B cell (primary cell): ENCODE measurements at regions not wholly inside any gene's neighbourhood (a gene's known extent, or its start where the extent isn't known, plus 50 kb on each side); places are given as distances from the start of the nearest gene placed in this dataset.

Source experiments
- ATAC-seq: fragments of 200-7000 bp; cut with Tn5 transposase; one replicate; pipeline ENCODE4 v1.10.0; 2021; ENCODE audit warnings: low read depth, mild to moderate bottlenecking, moderate number of reproducible peaks, moderate library complexity
- CTCF ChIA-PET: fragments of 350-600 bp; sonication (Branson Sonifier 250); formaldehyde crosslinking; loops from one replicate; lab custom pipeline; 2021; ENCODE audit warnings: antibody characterized with exemption, inconsistent platforms; lab: Charles Lee
- POLR2A ChIA-PET: fragments of 350-600 bp; sonication (Branson Sonifier 250); formaldehyde crosslinking; loops from one replicate; lab custom pipeline; 2021; ENCODE audit warnings: antibody characterized with exemption; lab: Charles Lee
- DNase-seq: peaks from one replicate; pipeline ENCODE4 v3.0.0; 2013
- H2AFZ ChIP-seq: 2 replicates; pipeline ENCODE4 v1.6.1; 2012; ENCODE audit warnings: mild to moderate bottlenecking, low read depth, low read length; ENCODE audit not compliant: insufficient read depth, poor library complexity, severe bottlenecking
- H3K27ac ChIP-seq, 2 donors: 1 replicate in 1 of 2; 2 replicates in 1 of 2; pipeline ENCODE4 v1.5.1; 2012 to 2013; ENCODE audit warnings: low read length in 2 of 2, mild to moderate bottlenecking in 2 of 2, moderate library complexity in 1 of 2
- H3K27me3 ChIP-seq, 4 experiments: fragments of 200-600 bp in 1 of 4; sonication (generic) in 1 of 4; replicated peaks in 1 of 4; 1 replicate in 2 of 4; 2 replicates in 2 of 4; pipeline versions ENCODE4 v1.6.1 to v1.7.0; 2013 to 2016; ENCODE audit warnings: low read length in 3 of 4, mild to moderate bottlenecking in 2 of 4, mixed read lengths in 1 of 4, moderate library complexity in 1 of 4; ENCODE audit not compliant: insufficient read depth in 4 of 4, control insufficient read depth in 3 of 4; ENCODE audit errors: control extremely low read depth in 1 of 4
- H3K36me3 ChIP-seq, 2 experiments: replicated peaks in 1 of 2; 1 replicate in 1 of 2; 2 replicates in 1 of 2; pipeline versions ENCODE4 v1.6.1 to v1.7.1; 2013; ENCODE audit warnings: low read length in 1 of 2; ENCODE audit not compliant: insufficient read depth in 2 of 2, control insufficient read depth in 1 of 2; ENCODE audit errors: control extremely low read depth in 1 of 2, extremely low read depth in 1 of 2
- H3K4me1 ChIP-seq, 2 donors: fragments of 200-600 bp in 1 of 2; sonication (generic) in 1 of 2; 1 replicate in 1 of 2; 2 replicates in 1 of 2; pipeline versions ENCODE4 v1.5.1 to v1.6.1; 2013 to 2017; ENCODE audit warnings: low read length in 2 of 2; ENCODE audit not compliant: control insufficient read depth in 2 of 2, insufficient read depth in 2 of 2
- H3K4me2 ChIP-seq: replicated peaks from 2 replicates; pipeline ENCODE3; 2012; ENCODE audit warnings: mild to moderate bottlenecking, low read depth, low read length; ENCODE audit not compliant: poor library complexity, severe bottlenecking
- H3K4me3 ChIP-seq, 5 experiments: fragments of 200-600 bp in 1 of 5; sonication (generic) in 1 of 5; 1 replicate in 3 of 5; 2 replicates in 2 of 5; pipeline versions ENCODE4 v1.5.1 to v1.7.0; 2011 to 2016; ENCODE audit warnings: low read length in 4 of 5, mild to moderate bottlenecking in 4 of 5, low read depth in 2 of 5, control low read depth in 1 of 5, moderate library complexity in 1 of 5; ENCODE audit not compliant: insufficient read depth in 1 of 5; ENCODE audit errors: control extremely low read depth in 1 of 5, extremely low read depth in 1 of 5
- H3K79me2 ChIP-seq: fragments of 200-600 bp; sonication (generic); one replicate; pipeline ENCODE4 v1.6.0; 2016; ENCODE audit warnings: low read length; ENCODE audit not compliant: control insufficient read depth, insufficient read depth
- H3K9ac ChIP-seq: fragments of 200-600 bp; sonication (generic); 2 replicates; pipeline ENCODE4 v1.6.1; 2017; ENCODE audit warnings: mild to moderate bottlenecking, low read length, moderate library complexity
- H3K9me3 ChIP-seq, 3 donors: one replicate each; pipeline versions ENCODE4 v1.6.1 to v1.7.1; 2013; ENCODE audit warnings: low read length in 2 of 3; ENCODE audit not compliant: control insufficient read depth in 2 of 3, insufficient read depth in 1 of 3; ENCODE audit errors: control extremely low read depth in 1 of 3
- H4K20me1 ChIP-seq: 2 replicates; pipeline ENCODE4 v1.6.0; 2012; ENCODE audit warnings: mild to moderate bottlenecking, low read length; ENCODE audit not compliant: insufficient read depth, control insufficient read depth, poor library complexity, severe bottlenecking
- H3K27ac Mint-ChIP-seq: one replicate; pipeline ENCODE4 v1.8.0; 2021; ENCODE audit warnings: mixed read lengths
- H3K27me3 Mint-ChIP-seq: one replicate; pipeline ENCODE4 v1.8.0; 2021; ENCODE audit warnings: mixed read lengths
- H3K4me1 Mint-ChIP-seq: one replicate; pipeline ENCODE4 v1.8.0; 2021; ENCODE audit warnings: mixed read lengths
- H3K4me3 Mint-ChIP-seq: one replicate; pipeline ENCODE4 v1.8.0; 2021; ENCODE audit warnings: mixed read lengths
- H3K9me3 Mint-ChIP-seq: one replicate; pipeline ENCODE4 v1.8.0; 2022; ENCODE audit warnings: mixed read lengths; ENCODE audit not compliant: insufficient read depth
- CTCF ChIP-seq: fragments of 200-600 bp; IDR thresholded peaks from one replicate; pipeline ENCODE4 v1.8.0; 2022; ENCODE audit warnings: antibody characterized with exemption, mild to moderate bottlenecking
- EZH2 ChIP-seq: IDR thresholded peaks from 2 replicates; pipeline ENCODE4 v1.6.1; 2012; ENCODE audit warnings: borderline replicate concordance, low read depth, mild to moderate bottlenecking, moderate library complexity, low read length; ENCODE audit not compliant: insufficient read depth, poor library complexity, severe bottlenecking
- WGBS: methylation state at CpG from one replicate; pipeline ENCODE4 v1.1.5; 2013; ENCODE audit warnings: missing lambda C conversion rate; ENCODE audit not compliant: insufficient coverage; 5-methylcytosine and 5-hydroxymethylcytosine counted together
- intact Hi-C: fragments of 100-400 bp; cut with micrococcal nuclease; formaldehyde crosslinking; loops from one replicate; pipeline ENCODE4 v1.10.0; 2022

- H3K4me1 Mint-ChIP-seq, result no peaks in the 10 kb centered on the region
- WGBS, result 100% methylated on average over 1 of the region's 2 CpGs
- H4K20me1 ChIP-seq, result no peaks in the 10 kb centered on the region
- no peak overlapping the region for H3K27ac ChIP-seq
- POLR2A ChIA-PET, result no interaction called here
- no peak overlapping the region for H3K4me3 ChIP-seq
- peaks cover 0 to 14% (median 2%) of the 10 kb centered on the region in 4 experiments for H3K27me3 ChIP-seq
- CTCF ChIA-PET, result interaction anchor here (0.5 kb wide), 1 partner anchor 196 kb away, joined by 3 read pairs; no protein-coding TSS in a partner anchor
- H3K9ac ChIP-seq, result no peak overlapping the region
- H3K4me1 ChIP-seq, result no peaks in the 10 kb centered on the region
- no peak overlapping the region for H2AFZ ChIP-seq
- H3K27me3 Mint-ChIP-seq, result peaks cover 31% of the 10 kb centered on the region
- no peak for ATAC-seq
- H3K9me3 ChIP-seq, result no peaks in the 10 kb centered on the region
- no peak overlapping the region for H3K4me2 ChIP-seq
- no peaks in the 10 kb centered on the region for H3K79me2 ChIP-seq
- no peaks in the 10 kb centered on the region for H3K9me3 Mint-ChIP-seq
- TF ChIP-seq CTCF (no peak), EZH2 (no peak)
- intact Hi-C loops, result no loop called here
- no peak overlapping the region for H3K27ac Mint-ChIP-seq
- H3K36me3 ChIP-seq, result no peaks in the 10 kb centered on the region
- no peak overlapping the region for H3K4me3 Mint-ChIP-seq
- no peak for DNase-seq
Measured at GRCh38 chr13:21282065-21282464, 105.6 kb downstream of the MRPL57 start.

- intact Hi-C loops, result no loop called here
Measured at GRCh38 chr13:21287331-21287907, 111.0 kb downstream of the MRPL57 start.

More at GRCh38 chr13:21287331-21287907, 111.0 kb downstream of the MRPL57 start:
- H3K4me1 Mint-ChIP-seq, result no peaks in the 10 kb centered on the region
- ChIA-PET CTCF (interaction anchor here (0.6 to 0.8 kb wide), 2 partner anchors 9 to 259 kb away, joined by 3 to 5 read pairs; no protein-coding TSS in a partner anchor), POLR2A (no interaction called here)
- no peak overlapping the region for H3K4me2 ChIP-seq
- peaks cover 24% of the 10 kb centered on the region for H3K27me3 Mint-ChIP-seq
- no peaks in the 10 kb centered on the region for H3K36me3 ChIP-seq
- H3K27ac Mint-ChIP-seq, result no peak overlapping the region
- no peak overlapping the region for H3K9ac ChIP-seq
- H3K9me3 Mint-ChIP-seq, result no peaks in the 10 kb centered on the region
- no peak for TF ChIP-seq EZH2
- no peak for TF ChIP-seq CTCF
- ATAC-seq (no peak), DNase-seq (no peak)
- H3K79me2 ChIP-seq, result no peaks in the 10 kb centered on the region
- 100% methylated on average over 7 of the region's 20 CpGs for WGBS
- H3K4me3 Mint-ChIP-seq, result no peak overlapping the region
- H3K4me1 ChIP-seq, result no peaks in the 10 kb centered on the region
- H3K4me3 ChIP-seq, result no peak overlapping the region
- H3K9me3 ChIP-seq, result no peaks in the 10 kb centered on the region
- no peak overlapping the region for H3K27ac ChIP-seq
- H2AFZ ChIP-seq, result no peak overlapping the region
- H4K20me1 ChIP-seq, result no peaks in the 10 kb centered on the region
- H3K27me3 ChIP-seq, result peaks cover 0 to 14% (median 2%) of the 10 kb centered on the region in 4 experiments
